Neural progenitor cell (in vitro differentiated cells): ENCODE measurements at regions not wholly inside any gene's neighbourhood (a gene's known extent, or its start where the extent isn't known, plus 50 kb on each side); places are given as distances from the start of the nearest gene placed in this dataset.

Experiments
- DNase-seq: peaks from one replicate; pipeline ENCODE4 v3.0.0-alpha.2; 2016; ENCODE audit warnings: low spot score
- H2AFZ ChIP-seq: fragments of 200-600 bp; sonication (generic); replicated peaks from 2 replicates; pipeline ENCODE4 v1.6.1; 2016; ENCODE audit warnings: antibody characterized with exemption
- H3F3A ChIP-seq: fragments of 200-600 bp; sonication (generic); 2 replicates; pipeline ENCODE4 v1.6.1; 2016; ENCODE audit warnings: antibody characterized with exemption, low read depth
- H3K27ac ChIP-seq: fragments of 200-600 bp; sonication (generic); 2 replicates; pipeline ENCODE4 v1.5.1; 2016; ENCODE audit warnings: mild to moderate bottlenecking
- H3K27me3 ChIP-seq: fragments of 200-600 bp; sonication (generic); 2 replicates; pipeline ENCODE4 v1.6.1; 2016; ENCODE audit warnings: mild to moderate bottlenecking, moderate library complexity
- H3K36me3 ChIP-seq: fragments of 200-600 bp; sonication (generic); 2 replicates; pipeline ENCODE4 v1.5.1; 2016
- H3K4me1 ChIP-seq: fragments of 200-600 bp; sonication (generic); 2 replicates; pipeline ENCODE4 v1.6.1; 2016; ENCODE audit warnings: mixed run types
- H3K4me2 ChIP-seq: fragments of 200-600 bp; sonication (generic); 2 replicates; pipeline ENCODE4 v1.6.1; 2016
- H3K4me3 ChIP-seq: fragments of 200-600 bp; sonication (generic); 2 replicates; pipeline ENCODE4 v1.5.1; 2016
- H3K79me2 ChIP-seq: fragments of 200-600 bp; sonication (generic); 2 replicates; pipeline ENCODE4 v1.6.1; 2016; ENCODE audit warnings: low read depth
- H3K9ac ChIP-seq: fragments of 200-600 bp; sonication (generic); 2 replicates; pipeline ENCODE4 v1.6.1; 2016
- H3K9me3 ChIP-seq: fragments of 200-600 bp; sonication (generic); 2 replicates; pipeline ENCODE4 v1.5.1; 2016; ENCODE audit warnings: low read depth
- H4K20me1 ChIP-seq: fragments of 200-600 bp; sonication (generic); 2 replicates; pipeline ENCODE4 v1.6.1; 2016; ENCODE audit warnings: low read depth
- H3K27ac Mint-ChIP-seq: 3 replicates; pipeline ENCODE4 v1.8.0; 2021; ENCODE audit warnings: mixed read lengths
- H3K27me3 Mint-ChIP-seq: 2 replicates; pipeline ENCODE4 v1.8.0; 2022; ENCODE audit warnings: low read depth, mild to moderate bottlenecking, inconsistent platforms, moderate library complexity, mixed read lengths; ENCODE audit not compliant: insufficient read depth
- H3K36me3 Mint-ChIP-seq: 3 replicates; pipeline ENCODE4 v1.8.0; 2021; ENCODE audit warnings: mixed read lengths
- H3K4me1 Mint-ChIP-seq: 3 replicates; pipeline ENCODE4 v1.8.0; 2021; ENCODE audit warnings: mixed read lengths
- H3K4me3 Mint-ChIP-seq: 3 replicates; pipeline ENCODE4 v1.8.0; 2021; ENCODE audit warnings: mild to moderate bottlenecking, moderate library complexity, mixed read lengths
- H3K9me3 Mint-ChIP-seq: 3 replicates; pipeline ENCODE4 v1.8.0; 2020; ENCODE audit warnings: mixed read lengths
- CTCF ChIP-seq: fragments of 200-600 bp; sonication (generic); IDR thresholded peaks from 2 replicates; pipeline ENCODE4 v1.5.1; 2017; ENCODE audit warnings: antibody characterized with exemption, mild to moderate bottlenecking
- EZH2 ChIP-seq: fragments of 200-600 bp; sonication (generic); IDR thresholded peaks from 2 replicates; pipeline ENCODE4 v1.6.1; 2017; ENCODE audit warnings: antibody characterized with exemption, mild to moderate bottlenecking, moderate library complexity
- EZH2phosphoT487 ChIP-seq: fragments of 200-600 bp; sonication (generic); IDR thresholded peaks from 2 replicates; pipeline ENCODE4 v1.6.1; 2017; ENCODE audit warnings: antibody characterized with exemption

GRCh38 chr16:48905632-48906505, 295.9 kb upstream of the N4BP1 start:
- Mint-ChIP-seq H3K27me3 (peaks cover 5% of the 10 kb centered on the region), H3K9me3 (no peaks in the 10 kb centered on the region), H3K36me3 (no peaks in the 10 kb centered on the region), H3K4me3 (peak overlapping the region; percentile 6), H3K27ac (peak overlapping the region; percentile 90), H3K4me1 (peaks cover 68% of the 10 kb centered on the region)
- no peak for TF ChIP-seq EZH2
- TF ChIP-seq EZH2phosphoT487, result no peak
- no peak for TF ChIP-seq CTCF
- Histone ChIP-seq H3K9me3 (no peaks in the 10 kb centered on the region), H3K4me1 (peaks cover 27% of the 10 kb centered on the region), H3K79me2 (no peaks in the 10 kb centered on the region), H3F3A (peaks cover 18% of the 10 kb centered on the region), H3K36me3 (no peaks in the 10 kb centered on the region), H3K27ac (no peak overlapping the region), H4K20me1 (peaks cover 12% of the 10 kb centered on the region), H3K27me3 (no peaks in the 10 kb centered on the region), H3K4me2 (peak overlapping the region; percentile 21), H3K4me3 (no peak overlapping the region), H3K9ac (no peak overlapping the region), H2AFZ (no peak overlapping the region)
- peak; percentile 74 for DNase-seq

GRCh38 chr16:48904333-48904732, 294.4 kb upstream of the N4BP1 start:
- no peak for DNase-seq
- H3K27ac Mint-ChIP-seq, result peak overlapping the region; percentile 0

GRCh38 chr16:48903039-48903438, 293.1 kb upstream of the N4BP1 start:
- no peaks in the 10 kb centered on the region for H3K79me2 ChIP-seq
- DNase-seq, result peak; percentile 46
- Mint-ChIP-seq H3K27ac (peak overlapping the region; percentile 80), H3K36me3 (no peaks in the 10 kb centered on the region), H3K27me3 (peaks cover 5% of the 10 kb centered on the region), H3K4me1 (peaks cover 64% of the 10 kb centered on the region), H3K4me3 (no peak overlapping the region), H3K9me3 (no peaks in the 10 kb centered on the region)
- no peak overlapping the region for H3K4me3 ChIP-seq
- no peak overlapping the region for H3K9ac ChIP-seq
- peak; percentile 26 for TF ChIP-seq CTCF
- TF ChIP-seq EZH2phosphoT487, result no peak
- peak overlapping the region; percentile 21 for H3K4me2 ChIP-seq
- peaks cover 12% of the 10 kb centered on the region for H4K20me1 ChIP-seq
- no peaks in the 10 kb centered on the region for H3K9me3 ChIP-seq
- peaks cover 18% of the 10 kb centered on the region for H3F3A ChIP-seq
- no peak overlapping the region for H2AFZ ChIP-seq
- H3K4me1 ChIP-seq, result peaks cover 27% of the 10 kb centered on the region
- no peak overlapping the region for H3K27ac ChIP-seq
- no peaks in the 10 kb centered on the region for H3K36me3 ChIP-seq
- no peaks in the 10 kb centered on the region for H3K27me3 ChIP-seq

More at GRCh38 chr16:48904333-48904732, 294.4 kb upstream of the N4BP1 start:
- Histone ChIP-seq H3K9ac (no peak overlapping the region), H4K20me1 (peaks cover 12% of the 10 kb centered on the region), H3K4me3 (no peak overlapping the region), H3K79me2 (no peaks in the 10 kb centered on the region), H3F3A (peaks cover 18% of the 10 kb centered on the region), H3K36me3 (no peaks in the 10 kb centered on the region), H3K27me3 (no peaks in the 10 kb centered on the region), H3K27ac (no peak overlapping the region), H2AFZ (no peak overlapping the region), H3K9me3 (no peaks in the 10 kb centered on the region), H3K4me1 (peaks cover 27% of the 10 kb centered on the region), H3K4me2 (no peak overlapping the region)
- H3K4me3 Mint-ChIP-seq, result no peak overlapping the region
- no peaks in the 10 kb centered on the region for H3K36me3 Mint-ChIP-seq
- no peaks in the 10 kb centered on the region for H3K9me3 Mint-ChIP-seq
- TF ChIP-seq CTCF (no peak), EZH2phosphoT487 (no peak), EZH2 (no peak)
- H3K27me3 Mint-ChIP-seq, result peaks cover 5% of the 10 kb centered on the region
- H3K4me1 Mint-ChIP-seq, result peaks cover 68% of the 10 kb centered on the region
